Adrenal gland (tissue), 9 donors: ENCODE measurements at regions not wholly inside any gene's neighbourhood (a gene's known extent, or its start where the extent isn't known, plus 50 kb on each side); places are given as distances from the start of the nearest gene placed in this dataset.
"Not testable (repeated sequence)": the region's sequence is repeated elsewhere in the genome, so short reads cannot be mapped to it uniquely, and the experiment has no call there.

ENCODE experiments used
- DNase-seq, 7 donors: peaks; one replicate each; pipeline ENCODE4 v3.0.0-alpha.2; 2019 to 2020
- H3K27ac ChIP-seq, 5 donors: fragments of 200-600 bp; sonication (generic) in 4 of 5; 1 replicate in 3 of 5; 2 replicates in 2 of 5; pipeline versions ENCODE4 v1.5.1 to v1.8.0; 2016 to 2020; ENCODE audit warnings: mild to moderate bottlenecking in 1 of 5
- H3K27me3 ChIP-seq: fragments of 200-600 bp; 2 replicates; pipeline ENCODE4 v1.8.0; 2021
- H3K36me3 ChIP-seq, 2 donors: fragments of 200-600 bp; replicated peaks in 1 of 2; 1 replicate in 1 of 2; 2 replicates in 1 of 2; pipeline versions ENCODE4 v1.5.1 to v1.8.0; 2018 to 2022
- H3K4me1 ChIP-seq, 2 donors: fragments of 200-600 bp; replicated peaks in 1 of 2; 1 replicate in 1 of 2; 2 replicates in 1 of 2; pipeline versions ENCODE4 v1.5.1 to v1.8.0; 2018 to 2021
- H3K4me3 ChIP-seq, 4 donors: fragments of 200-600 bp; sonication (generic) in 3 of 4; one replicate each; pipeline ENCODE4 v1.5.1; 2016 to 2018
- H3K9me3 ChIP-seq, 3 donors: fragments of 200-600 bp; sonication (generic) in 1 of 3; replicated peaks in 1 of 3; 1 replicate in 2 of 3; 2 replicates in 1 of 3; pipeline versions ENCODE4 v1.5.1 to v1.8.0; 2016 to 2021
- POLR2A ChIP-seq, 2 donors: fragments of 450-650 bp; IDR thresholded peaks; one replicate each; pipeline ENCODE4 v1.6.1; 2017; ENCODE audit warnings: antibody characterized with exemption in 2 of 2, mild to moderate bottlenecking in 2 of 2, moderate library complexity in 1 of 2
- WGBS, 4 donors: extraction: QIAGEN DNeasy Blood & Tissue Kit in 2 of 4; methylation state at CpG; one replicate each; pipeline versions ENCODE4 v1.1.5 to v1.1.7; 2013 to 2017; 5-methylcytosine and 5-hydroxymethylcytosine counted together
- intact Hi-C, 2 donors: fragments of 100-400 bp; cut with DNase I; formaldehyde crosslinking; loops; one replicate each; pipeline versions ENCODE4 v1.14.1 to v1.15.0; 2022 to 2023
- TF ChIP-seq, protein P1 (sequence below), 6 experiments: fragments of 450-650 bp in 4 of 6; fragments of 200-600 bp in 2 of 6; sonication (generic) in 1 of 6; IDR thresholded peaks; 1 replicate in 5 of 6; 2 replicates in 1 of 6; pipeline versions ENCODE4 v1.5.1 to v1.8.0; 2016 to 2021; ENCODE audit warnings: antibody characterized with exemption in 6 of 6, mild to moderate bottlenecking in 2 of 6, moderate library complexity in 1 of 6
- donor health status: healthy with polysubstance abuse.
- donor health status: Bipolar disorder and iron deficiency.
- donor health status: DM: yes; HTN: yes; CAD: no.
- donor health status: DM: no; HTN: no; CAD: no.
- donor health status: DM: no; HTN: no; CAD: no.

DNA sequence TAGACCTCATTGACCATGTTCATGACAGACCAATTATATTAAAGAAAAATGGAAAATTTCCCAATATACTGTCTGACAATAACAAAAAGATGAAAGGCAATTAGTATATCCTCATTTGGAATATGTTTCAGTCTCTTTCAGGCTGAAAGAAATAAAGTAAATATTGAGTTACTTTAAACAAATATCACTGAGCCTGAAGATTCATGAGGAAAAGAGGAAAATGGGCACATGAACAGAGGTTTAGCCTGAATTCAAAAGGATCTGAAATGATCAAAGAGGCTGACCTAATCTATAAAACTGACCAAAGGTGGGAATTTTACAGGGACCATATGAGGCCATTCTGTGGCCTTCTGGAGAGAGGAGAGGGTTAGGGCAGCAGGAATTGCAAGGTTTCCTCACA, 771.5 kb upstream of the CDH18 start:
- H3K4me1 ChIP-seq, H3K36me3 ChIP-seq, intact Hi-C loops, DNase-seq, H3K4me3 ChIP-seq, H3K27me3 ChIP-seq, H3K9me3 ChIP-seq, H3K27ac ChIP-seq: not testable (repeated sequence)

DNA sequence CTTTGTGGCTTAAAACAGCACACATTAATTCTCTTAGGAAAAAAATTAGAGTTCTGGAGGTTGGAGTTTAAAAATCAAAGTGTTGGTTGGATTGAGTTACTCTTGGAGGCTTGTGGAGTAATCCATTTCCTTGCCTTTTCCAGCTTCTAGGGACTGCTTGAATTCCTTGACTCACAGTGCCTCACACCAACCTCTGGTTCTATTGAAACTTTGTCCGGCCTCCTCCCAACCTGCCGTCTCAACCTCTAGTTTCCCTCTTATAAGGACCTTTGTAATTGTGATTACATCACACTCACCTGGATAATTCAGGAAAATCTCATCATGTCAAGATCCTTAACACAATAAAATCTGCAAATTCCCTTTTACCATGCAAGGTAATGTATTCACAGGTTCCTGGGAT, 764.2 kb upstream of the CDH18 start:
- H3K4me3 ChIP-seq, H3K27me3 ChIP-seq, H3K4me1 ChIP-seq, H3K9me3 ChIP-seq, DNase-seq, intact Hi-C loops, H3K36me3 ChIP-seq, H3K27ac ChIP-seq: not testable (repeated sequence)
- WGBS, 4 donors: 67 to 100% methylated on average over 1 of the region's 2 CpGs; no CpG with 5 or more reads in 2 of the 4 donors

DNA sequence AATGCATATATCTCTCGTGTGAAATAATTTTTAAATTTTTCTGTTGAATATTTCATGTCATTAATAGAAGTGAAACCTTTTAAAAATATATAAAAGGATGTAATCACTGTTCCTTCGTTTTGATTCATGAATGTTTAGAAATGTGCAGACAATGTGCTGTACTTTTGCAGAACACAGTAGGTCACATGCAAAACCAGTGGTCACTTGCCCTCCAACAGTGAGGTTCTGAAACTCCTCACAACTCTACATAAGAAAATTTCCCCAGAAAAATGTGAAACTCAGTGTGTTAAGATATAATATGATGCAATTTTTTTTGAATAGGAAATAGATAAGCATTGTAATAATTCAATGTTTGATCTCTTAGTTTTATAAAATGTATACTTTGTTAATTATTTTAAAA, 747.7 kb upstream of the CDH18 start:
- 51 to 69% (median 61%) methylated on average over 2 of the region's 2 CpGs for WGBS, 4 donors
- H3K27ac ChIP-seq, H3K27me3 ChIP-seq, H3K9me3 ChIP-seq, intact Hi-C loops, H3K4me3 ChIP-seq, DNase-seq, H3K36me3 ChIP-seq, H3K4me1 ChIP-seq: not testable (repeated sequence)

DNA sequence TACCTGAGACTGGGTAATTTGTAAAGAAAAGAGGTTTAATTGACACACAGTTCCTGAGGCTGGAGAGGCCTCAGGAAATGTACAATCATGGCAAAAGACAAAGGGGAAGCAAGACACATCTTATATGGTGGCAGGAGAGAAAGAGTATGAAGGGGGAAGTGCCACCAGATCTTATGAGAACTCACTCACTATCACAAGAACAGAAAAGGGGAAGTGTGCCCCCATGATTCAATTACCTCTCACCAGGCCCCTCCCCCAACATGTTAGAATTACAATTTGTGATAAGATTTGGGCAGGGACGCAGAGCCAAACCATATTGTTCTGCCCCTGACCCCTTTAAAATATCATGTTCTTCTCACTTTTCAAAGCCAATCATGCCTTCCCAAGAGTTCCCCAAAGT, 744.2 kb upstream of the CDH18 start:
- H3K36me3 ChIP-seq, DNase-seq, intact Hi-C loops, H3K27me3 ChIP-seq, H3K4me3 ChIP-seq, H3K27ac ChIP-seq, H3K4me1 ChIP-seq, H3K9me3 ChIP-seq: not testable (repeated sequence)
- 74 to 100% (median 88%) methylated on average over 1 of the region's 1 CpG for WGBS, 4 donors

DNA sequence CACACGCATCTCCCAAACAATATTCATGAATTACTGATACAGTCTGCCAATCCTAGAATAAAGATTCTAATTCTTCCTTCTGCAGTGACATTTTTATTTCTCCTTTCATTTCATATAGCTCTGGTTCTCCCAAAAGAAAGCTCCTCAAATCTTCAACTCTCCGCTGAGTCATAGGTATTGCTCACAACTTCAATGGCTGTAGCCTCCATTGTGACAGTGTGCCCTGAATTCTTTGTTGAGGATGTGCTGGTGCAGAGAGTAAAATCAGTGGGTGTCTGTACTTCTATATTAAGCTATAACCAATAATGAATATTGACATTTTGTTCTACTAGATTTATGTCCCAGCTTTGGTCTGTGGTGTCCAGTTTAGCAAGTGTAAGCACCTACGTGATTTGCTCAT, 733.3 kb upstream of the CDH18 start:
- H3K4me3 ChIP-seq, H3K4me1 ChIP-seq, H3K36me3 ChIP-seq, H3K9me3 ChIP-seq, H3K27ac ChIP-seq, intact Hi-C loops, H3K27me3 ChIP-seq, DNase-seq: not testable (repeated sequence)
- whole genome bisulfite sequencing, 4 donors: 80 to 94% (median 89%) methylated on average over 2 to 3 of the region's 3 CpGs

DNA sequence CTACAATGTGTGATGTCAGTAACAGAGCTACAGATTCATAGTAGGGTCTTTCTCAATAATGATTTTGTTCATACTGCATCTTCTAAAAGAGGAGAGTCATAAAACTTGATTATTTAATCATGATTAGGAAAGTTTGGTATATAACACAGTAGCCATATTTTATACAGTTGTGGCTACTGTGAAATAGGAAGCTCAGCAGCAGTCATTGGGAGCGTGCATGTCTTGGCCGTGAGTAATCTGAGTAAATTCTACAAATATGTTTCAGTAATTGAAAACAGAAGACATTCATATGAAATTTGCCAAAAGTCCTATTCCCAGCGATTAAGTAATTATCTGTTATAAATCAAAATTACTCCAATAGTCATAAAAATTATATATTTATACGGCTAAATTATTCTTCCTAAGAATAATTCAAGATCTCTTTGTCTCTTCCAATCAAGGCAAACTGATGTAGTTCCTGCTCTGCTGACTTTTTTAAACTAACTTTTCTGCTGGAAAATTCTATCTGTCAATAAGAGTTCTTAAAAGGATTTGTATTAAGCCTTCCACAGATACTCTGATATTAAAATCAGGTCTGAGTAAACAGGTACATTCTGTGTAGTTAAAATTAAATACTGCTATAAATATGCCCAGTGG, 723.6 kb upstream of the CDH18 start:
- H3K27me3 ChIP-seq, intact Hi-C loops, H3K9me3 ChIP-seq, H3K4me3 ChIP-seq, H3K27ac ChIP-seq, H3K36me3 ChIP-seq, DNase-seq, H3K4me1 ChIP-seq: not testable (repeated sequence)
- 69 to 90% (median 84%) methylated on average over 2 to 4 of the region's 4 CpGs for WGBS, 4 donors

DNA sequence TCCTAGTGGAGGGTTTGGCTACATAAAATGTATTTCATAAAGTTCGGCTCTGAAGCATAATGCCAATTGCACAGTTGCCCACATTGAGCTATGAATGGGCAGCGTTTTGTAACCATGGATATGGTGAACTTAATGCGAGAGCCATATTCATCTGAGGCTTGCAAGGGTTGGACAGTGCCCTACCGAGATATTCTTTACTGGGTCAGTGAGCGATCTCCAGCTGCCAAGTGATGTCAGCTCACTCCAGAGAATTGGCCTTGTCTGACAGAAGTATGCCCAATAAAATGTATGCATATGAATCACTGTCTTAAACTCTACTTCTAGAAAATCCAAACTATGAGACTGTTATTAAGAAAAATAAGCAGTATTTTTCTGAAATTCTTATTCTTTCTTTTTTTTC, 719.6 kb upstream of the CDH18 start:
- H3K4me3 ChIP-seq, H3K27ac ChIP-seq, intact Hi-C loops, H3K9me3 ChIP-seq, H3K4me1 ChIP-seq, H3K27me3 ChIP-seq, DNase-seq, H3K36me3 ChIP-seq: not testable (repeated sequence)
- 65 to 72% (median 70%) methylated on average over 5 of the region's 5 CpGs for WGBS, 4 donors

DNA sequence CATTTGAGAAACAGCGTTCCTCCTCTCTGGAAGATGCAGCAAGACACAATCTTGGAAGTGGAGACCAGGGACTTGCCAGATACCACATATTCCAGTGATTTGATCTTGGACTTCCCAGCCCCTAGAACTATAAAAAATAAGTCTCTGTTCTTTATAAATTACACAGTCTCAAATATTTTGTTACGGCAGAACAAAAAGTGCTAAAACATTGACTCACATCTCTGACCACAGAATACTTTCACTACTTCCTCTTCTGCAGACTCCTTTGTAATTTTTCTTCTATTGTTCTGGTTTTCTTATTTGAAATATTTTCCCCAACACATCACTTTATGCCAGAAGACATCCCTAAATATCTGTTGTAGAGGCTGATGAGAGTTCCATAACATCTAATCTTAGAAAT, 706.1 kb upstream of the CDH18 start:
- H3K9me3 ChIP-seq: no peaks in the 10 kb centered on the region
- intact Hi-C loops: no loop called here
- H3K27ac ChIP-seq: no peak overlapping the region
- no peaks in the 10 kb centered on the region for H3K36me3 ChIP-seq
- no peak overlapping the region for H3K4me3 ChIP-seq
- DNase-seq: no peak
- no peaks in the 10 kb centered on the region for H3K27me3 ChIP-seq
- TF ChIP-seq POLR2A (IDR thresholded peaks at IDR 0.05): no peak
- TF ChIP-seq, protein P1, sequence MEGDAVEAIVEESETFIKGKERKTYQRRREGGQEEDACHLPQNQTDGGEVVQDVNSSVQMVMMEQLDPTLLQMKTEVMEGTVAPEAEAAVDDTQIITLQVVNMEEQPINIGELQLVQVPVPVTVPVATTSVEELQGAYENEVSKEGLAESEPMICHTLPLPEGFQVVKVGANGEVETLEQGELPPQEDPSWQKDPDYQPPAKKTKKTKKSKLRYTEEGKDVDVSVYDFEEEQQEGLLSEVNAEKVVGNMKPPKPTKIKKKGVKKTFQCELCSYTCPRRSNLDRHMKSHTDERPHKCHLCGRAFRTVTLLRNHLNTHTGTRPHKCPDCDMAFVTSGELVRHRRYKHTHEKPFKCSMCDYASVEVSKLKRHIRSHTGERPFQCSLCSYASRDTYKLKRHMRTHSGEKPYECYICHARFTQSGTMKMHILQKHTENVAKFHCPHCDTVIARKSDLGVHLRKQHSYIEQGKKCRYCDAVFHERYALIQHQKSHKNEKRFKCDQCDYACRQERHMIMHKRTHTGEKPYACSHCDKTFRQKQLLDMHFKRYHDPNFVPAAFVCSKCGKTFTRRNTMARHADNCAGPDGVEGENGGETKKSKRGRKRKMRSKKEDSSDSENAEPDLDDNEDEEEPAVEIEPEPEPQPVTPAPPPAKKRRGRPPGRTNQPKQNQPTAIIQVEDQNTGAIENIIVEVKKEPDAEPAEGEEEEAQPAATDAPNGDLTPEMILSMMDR (IDR thresholded peaks at IDR 0.05): no peak
- H3K4me1 ChIP-seq: no peaks in the 10 kb centered on the region
- WGBS, 4 donors: 39 to 60% (median 45%) methylated on average over 2 of the region's 2 CpGs
